ENCODE measurements at regions not wholly inside any gene's neighbourhood (a gene's known extent, or its start where the extent isn't known, plus 50 kb on each side); places are given as distances from the start of the nearest gene placed in this dataset.

GRCh38 chr6:88298066-88298845, 132.1 kb upstream of the CNR1 start:
- TF ChIP-seq CTCF (IDR thresholded peaks at IDR 0.05), result no peak
- TF ChIP-seq POLR2A (IDR thresholded peaks at IDR 0.05), result no peak
